Lower leg skin (tissue), 4 donors: ENCODE measurements at regions not wholly inside any gene's neighbourhood (a gene's known extent, or its start where the extent isn't known, plus 50 kb on each side); places are given as distances from the start of the nearest gene placed in this dataset.

Experiments
- DNase-seq, 2 donors: peaks; one replicate each; pipeline ENCODE4 v3.0.0-alpha.2; 2019; ENCODE audit warnings: low spot score in 2 of 2
- H3K4me3 ChIP-seq: fragments of 200-600 bp; sonication (generic); 2 replicates; pipeline ENCODE4 v1.5.1; 2017; ENCODE audit warnings: mild to moderate bottlenecking, low read depth; ENCODE audit not compliant: poor library complexity, severe bottlenecking
- CTCF ChIP-seq, 3 donors: fragments of 450-650 bp; IDR thresholded peaks; one replicate each; pipeline ENCODE4 v1.5.1; 2016; ENCODE audit warnings: antibody characterized with exemption in 3 of 3, mild to moderate bottlenecking in 3 of 3, moderate library complexity in 2 of 3
- POLR2A ChIP-seq, 2 donors: fragments of 450-650 bp; IDR thresholded peaks; one replicate each; pipeline ENCODE4 v1.6.1; 2016 to 2017; ENCODE audit warnings: antibody characterized with exemption in 2 of 2, mild to moderate bottlenecking in 1 of 2, moderate library complexity in 1 of 2
- WGBS, 2 donors: methylation state at CpG; one replicate each; pipeline ENCODE4 v1.1.5; 2018; 5-methylcytosine and 5-hydroxymethylcytosine counted together
- intact Hi-C: fragments of 100-400 bp; cut with DNase I; formaldehyde crosslinking; loops from one replicate; pipeline ENCODE4 v1.15.0; 2023; ENCODE audit warnings: low total_unique reads

GRCh38 chr4:41446981-41447725 lies 90.8 kb upstream of the LIMCH1 start:
- 79 to 85% methylated on average over 11 of the region's 11 CpGs for WGBS, 2 donors
- intact Hi-C loops: no loop called here
- no peak overlapping the region for H3K4me3 ChIP-seq
- DNase-seq: no peak
- no peak for TF ChIP-seq POLR2A (IDR thresholded peaks at IDR 0.05)
- TF ChIP-seq CTCF (IDR thresholded peaks at IDR 0.05): no peak

- no peak overlapping the region for H3K4me3 ChIP-seq
- no peak for DNase-seq
- no peak for TF ChIP-seq CTCF (IDR thresholded peaks at IDR 0.05)
- intact Hi-C loops: no loop called here
- 61 to 63% methylated on average over 7 of the region's 7 CpGs for WGBS, 2 donors
These were observed 89.0 kb upstream of the LIMCH1 start for GRCh38 chr4:41448934-41449333.

- no peak overlapping the region for H3K4me3 ChIP-seq
- TF ChIP-seq POLR2A (IDR thresholded peaks at IDR 0.05): no peak
- no peak for TF ChIP-seq CTCF (IDR thresholded peaks at IDR 0.05)
- 82 to 94% methylated on average over 3 of the region's 3 CpGs for WGBS, 2 donors
- intact Hi-C loops: no loop called here
- DNase-seq: no peak
These were observed 86.0 kb upstream of the LIMCH1 start for GRCh38 chr4:41451961-41452360.

- DNase-seq: no peak
- no peak for TF ChIP-seq POLR2A (IDR thresholded peaks at IDR 0.05)
- TF ChIP-seq CTCF (IDR thresholded peaks at IDR 0.05): no peak
- WGBS, 2 donors: 87 to 92% methylated on average over 6 of the region's 6 CpGs
- intact Hi-C loops: no loop called here
- H3K4me3 ChIP-seq: no peak overlapping the region
These were observed 85.3 kb upstream of the LIMCH1 start for GRCh38 chr4:41452484-41453225.

- 25 to 38% methylated on average over 4 of the region's 4 CpGs for WGBS, 2 donors
- intact Hi-C loops: no loop called here
- no peak overlapping the region for H3K4me3 ChIP-seq
- no peak for DNase-seq
- TF ChIP-seq POLR2A (IDR thresholded peaks at IDR 0.05) (no peak), CTCF (IDR thresholded peaks at IDR 0.05) (no peak)
These were observed 83.5 kb upstream of the LIMCH1 start for GRCh38 chr4:41454423-41454822.
